A673 (cell line): ENCODE measurements at regions not wholly inside any gene's neighbourhood (a gene's known extent, or its start where the extent isn't known, plus 50 kb on each side); places are given as distances from the start of the nearest gene placed in this dataset.
A peak's percentile ranks its signal among the peaks of the same experiment; 100 is the strongest.
"Not testable (repeated sequence)": the region's sequence is repeated elsewhere in the genome, so short reads cannot be mapped to it uniquely, and the experiment has no call there.

Experiments
- BruUV-seq: library from RNA; stranded (reverse); fragments of 400-500 nt; replicated peaks from 2 replicates; lab custom pipeline; 2021; lab: Mats Ljungman, UMichigan
- CTCF ChIA-PET: fragments of 300-600 bp; sonication (Branson Sonifier 250); formaldehyde crosslinking; loops from one replicate; lab custom pipeline; 2022; ENCODE audit warnings: antibody characterized with exemption; lab: Charles Lee
- POLR2A ChIA-PET: fragments of 300-600 bp; sonication (Branson Sonifier 250); formaldehyde crosslinking; loops from one replicate; lab custom pipeline; 2022; ENCODE audit warnings: antibody characterized with exemption; ENCODE audit not compliant: low non-redundant PET; lab: Charles Lee
- DNase-seq: peaks from one replicate; pipeline ENCODE4 v3.0.0-alpha.2; 2015; ENCODE audit warnings: low spot score
- H3K27ac ChIP-seq: fragments of 200-600 bp; sonication (generic); 2 replicates; pipeline ENCODE4 v1.5.1; 2016; ENCODE audit warnings: mixed run types, low read depth, mild to moderate bottlenecking, mixed read lengths, antibody characterized with exemption, low read length; ENCODE audit not compliant: poor library complexity, severe bottlenecking
- H3K27me3 ChIP-seq: fragments of 200-600 bp; sonication (generic); replicated peaks from 2 replicates; pipeline ENCODE4 v1.6.1; 2017; ENCODE audit warnings: mixed run types, low read depth, mild to moderate bottlenecking, mixed read lengths, antibody characterized with exemption, low read length; ENCODE audit not compliant: insufficient read depth, poor library complexity
- H3K36me3 ChIP-seq: fragments of 200-600 bp; sonication (generic); 2 replicates; pipeline ENCODE4 v1.6.1; 2016; ENCODE audit warnings: mixed run types, mild to moderate bottlenecking, mixed read lengths, antibody characterized with exemption, low read length; ENCODE audit not compliant: insufficient read depth, poor library complexity, severe bottlenecking
- H3K4me1 ChIP-seq: fragments of 200-600 bp; sonication (generic); 2 replicates; pipeline ENCODE4 v1.6.1; 2017; ENCODE audit warnings: mixed run types, mild to moderate bottlenecking, mixed read lengths, antibody characterized with exemption, low read length; ENCODE audit not compliant: insufficient read depth, poor library complexity, severe bottlenecking
- H3K4me3 ChIP-seq: fragments of 200-600 bp; sonication (generic); 2 replicates; pipeline ENCODE4 v1.5.1; 2016; ENCODE audit warnings: low read depth, mixed run types, mild to moderate bottlenecking, mixed read lengths, low read length; ENCODE audit not compliant: poor library complexity, severe bottlenecking
- H3K9me3 ChIP-seq: fragments of 200-600 bp; sonication (generic); 2 replicates; pipeline ENCODE4 v1.6.1; 2016; ENCODE audit warnings: mixed run types, low read depth, mild to moderate bottlenecking, mixed read lengths, antibody characterized with exemption, low read length; ENCODE audit not compliant: poor library complexity, severe bottlenecking
- CTCF ChIP-seq: fragments of 300-800, 200-600 bp; sonication (generic); conservative IDR thresholded peaks from 2 replicates; pipeline ENCODE4 v1.5.1; 2017; ENCODE audit warnings: low read depth, mild to moderate bottlenecking, antibody characterized with exemption, low read length, moderate library complexity, mixed read lengths
- EZH2 ChIP-seq: fragments of 200-600 bp; sonication (generic); IDR thresholded peaks from 2 replicates; pipeline ENCODE4 v1.6.1; 2017; ENCODE audit warnings: borderline replicate concordance, low read depth, mild to moderate bottlenecking, mixed read lengths, antibody characterized with exemption, low read length; ENCODE audit not compliant: poor library complexity, severe bottlenecking
- intact Hi-C: fragments of 100-400 bp; cut with micrococcal nuclease; formaldehyde crosslinking; loops from one replicate; pipeline ENCODE4 v1.10.0; 2022; ENCODE audit not compliant: unreplicated experiment

GRCh38 chr14:38544776-38545175, 288.9 kb upstream of the CLEC14A start:
- Histone ChIP-seq H3K27ac (no peak overlapping the region), H3K9me3 (no peaks in the 10 kb centered on the region), H3K27me3 (no peaks in the 10 kb centered on the region), H3K4me3 (no peak overlapping the region), H3K4me1 (peaks cover 37% of the 10 kb centered on the region), H3K36me3 (no peaks in the 10 kb centered on the region)
- POLR2A ChIA-PET: interaction anchor here (0.7 kb wide), 1 partner anchor 18 kb away, joined by 3 read pairs; no protein-coding TSS in a partner anchor
- intact Hi-C loops: no loop called here
- TF ChIP-seq CTCF: no peak
- TF ChIP-seq EZH2: no peak
- CTCF ChIA-PET: no interaction called here
- peak; percentile 44 for DNase-seq
- BruUV-seq: no TSS peak

GRCh38 chr14:38543851-38544250, 288.0 kb upstream of the CLEC14A start:
- CTCF ChIA-PET, DNase-seq, POLR2A ChIA-PET, H3K36me3 ChIP-seq, H3K9me3 ChIP-seq, H3K27me3 ChIP-seq, H3K4me3 ChIP-seq, BruUV-seq, H3K27ac ChIP-seq, intact Hi-C loops: not testable (repeated sequence)
- H3K4me1 ChIP-seq: peaks cover 41% of the 10 kb centered on the region

- POLR2A ChIA-PET, intact Hi-C loops, H3K9me3 ChIP-seq, H3K36me3 ChIP-seq, CTCF ChIA-PET, H3K4me3 ChIP-seq, H3K27ac ChIP-seq, H3K27me3 ChIP-seq, DNase-seq, BruUV-seq: not testable (repeated sequence)
- peaks cover 17% of the 10 kb centered on the region for H3K4me1 ChIP-seq
These were observed 282.2 kb upstream of the CLEC14A start for GRCh38 chr14:38538053-38538452.

- intact Hi-C loops: no loop called here
- ChIA-PET CTCF (no interaction called here), POLR2A (interaction anchor here (0.5 kb wide), 1 partner anchor 10 kb away, joined by 10 read pairs; no protein-coding TSS in a partner anchor)
- peak; percentile 58 for DNase-seq
- Histone ChIP-seq H3K4me3 (no peak overlapping the region), H3K27ac (peak overlapping the region; percentile 45), H3K27me3 (no peaks in the 10 kb centered on the region), H3K4me1 (peaks cover 22% of the 10 kb centered on the region), H3K36me3 (no peaks in the 10 kb centered on the region), H3K9me3 (peaks cover 3% of the 10 kb centered on the region)
- TF ChIP-seq EZH2 (no peak), CTCF (no peak)
- no TSS peak for BruUV-seq
These were observed 280.6 kb upstream of the CLEC14A start for GRCh38 chr14:38536376-38537038.
